ENCODE measurements at regions not wholly inside any gene's neighbourhood (a gene's known extent, or its start where the extent isn't known, plus 50 kb on each side); places are given as distances from the start of the nearest gene placed in this dataset.
"Not testable (repeated sequence)": the region's sequence is repeated elsewhere in the genome, so short reads cannot be mapped to it uniquely, and the experiment has no call there.

DNA sequence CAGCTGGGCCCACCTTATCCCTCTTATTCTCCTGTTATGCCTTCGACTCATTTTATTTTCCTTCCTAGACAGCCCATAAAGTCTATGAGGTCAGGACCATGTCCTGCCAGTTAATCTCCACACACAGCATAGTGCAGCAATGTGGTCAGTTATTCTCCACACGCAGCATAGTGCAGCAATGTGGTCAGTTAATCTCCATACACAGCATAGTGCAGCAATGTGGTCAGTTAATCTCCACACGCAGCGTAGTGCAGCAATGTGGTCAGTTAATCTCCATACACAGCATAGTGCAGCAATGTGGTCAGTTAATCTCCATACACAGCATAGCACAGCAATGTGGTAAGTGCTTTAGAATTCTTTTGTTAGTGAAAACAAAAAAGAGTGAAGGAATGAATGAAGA lies 77.8 kb downstream of the TEX36 start:
- no peak for DNase-seq

DNA sequence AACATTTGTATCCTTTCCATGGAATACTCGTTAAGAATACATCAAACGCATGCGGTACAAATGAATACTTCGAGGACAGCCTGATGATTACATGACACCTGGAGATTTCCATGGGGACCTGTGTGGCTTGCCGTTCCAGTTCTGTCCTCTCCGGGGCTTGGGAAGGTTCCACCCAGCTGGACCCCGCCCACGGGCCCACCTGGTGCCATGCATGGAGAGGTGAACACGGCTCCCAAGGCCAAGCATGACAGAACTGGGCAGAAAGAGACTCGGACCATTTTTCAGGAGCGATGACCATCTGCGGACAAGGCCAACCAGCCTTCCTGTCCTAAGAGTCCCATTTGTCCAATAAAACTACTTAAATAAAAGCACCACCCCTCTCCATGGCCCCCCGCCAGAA lies 80.1 kb downstream of the TEX36 start:
- no peak for DNase-seq

DNA sequence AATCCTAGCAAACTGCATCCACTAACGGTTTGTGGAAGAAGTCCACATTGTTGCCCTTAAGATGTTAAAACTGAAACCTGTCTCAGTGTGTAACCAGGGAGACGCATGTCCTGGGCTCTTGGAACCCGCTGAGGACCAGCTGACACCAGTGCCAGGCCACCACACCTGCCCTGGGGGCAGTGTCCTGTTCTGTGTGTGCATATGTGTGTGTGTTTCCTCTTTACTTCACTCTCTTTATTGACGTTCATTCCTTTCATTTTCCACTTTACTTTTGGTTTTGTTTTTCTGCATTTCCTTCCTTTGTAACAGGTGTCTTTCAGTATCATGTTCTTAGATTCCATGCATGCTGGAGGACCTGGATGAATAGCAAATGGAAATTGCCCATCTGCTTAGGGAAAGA lies 83.8 kb downstream of the TEX36 start:
- no peak for DNase-seq

DNA sequence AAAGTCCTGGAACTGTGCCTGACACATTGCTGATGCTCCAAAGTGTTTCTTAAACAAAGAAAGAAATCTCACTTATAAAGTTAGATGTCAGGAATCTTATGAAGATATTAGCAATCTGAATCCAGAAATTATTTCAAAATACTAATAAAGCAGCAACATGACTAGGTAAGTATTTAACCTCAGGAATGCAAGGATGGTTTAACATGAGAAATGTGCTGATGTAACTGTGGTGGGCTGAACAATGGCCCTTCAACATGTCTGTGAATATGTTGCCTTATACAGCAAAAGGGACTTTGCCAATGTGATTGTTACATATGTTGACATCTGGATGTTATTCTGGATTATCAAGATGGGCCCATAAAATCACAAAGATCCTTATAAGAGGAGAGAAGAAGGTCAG lies 87.1 kb downstream of the TEX36 start:
- DNase-seq, result no peak

- DNase-seq, result no peak
Observed at GRCh38 chr10:125593644-125594043, 89.3 kb downstream of the TEX36 start.

DNA sequence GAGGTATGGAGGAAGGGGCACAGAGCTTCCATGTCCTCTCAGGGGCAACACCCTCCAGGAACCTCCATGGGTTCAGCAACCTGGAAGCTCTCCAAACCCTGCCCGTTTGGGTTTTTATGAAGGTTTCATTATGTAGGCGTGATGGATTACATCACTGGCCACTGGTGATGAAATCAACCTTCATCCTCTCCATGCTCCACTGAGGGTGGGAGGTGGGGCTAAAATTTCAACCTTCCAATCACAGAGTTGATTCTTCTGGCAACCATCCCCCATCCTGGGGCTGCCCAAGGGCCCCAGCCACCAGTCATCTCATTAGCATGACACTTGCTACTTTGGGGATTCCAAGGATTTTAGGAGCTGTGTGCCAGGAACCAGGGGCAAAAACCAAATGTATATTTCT lies 90.1 kb downstream of the TEX36 start:
- no peak for DNase-seq

- no peak for DNase-seq
Observed at GRCh38 chr10:125591886-125592285, 91.1 kb downstream of the TEX36 start.

DNA sequence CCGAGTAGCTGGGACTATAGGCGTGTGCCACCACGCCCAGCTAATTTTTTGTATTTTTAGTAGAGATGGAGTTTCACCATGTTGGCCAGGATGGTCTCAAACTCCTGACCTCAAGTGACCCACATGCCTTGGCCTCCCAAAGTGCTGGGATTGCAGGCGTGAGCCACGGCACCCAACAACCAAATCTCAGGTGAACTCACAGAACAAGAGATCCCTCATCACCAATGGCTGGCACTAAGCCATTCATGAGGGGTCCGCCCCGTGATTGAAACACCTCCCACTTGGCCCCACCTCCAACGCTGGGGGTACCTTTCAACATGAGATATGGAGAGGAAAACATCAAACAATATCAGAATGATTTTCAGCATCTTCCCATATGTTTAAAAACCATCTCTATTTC lies 94.2 kb downstream of the TEX36 start:
- DNase-seq, result not testable (repeated sequence)

DNA sequence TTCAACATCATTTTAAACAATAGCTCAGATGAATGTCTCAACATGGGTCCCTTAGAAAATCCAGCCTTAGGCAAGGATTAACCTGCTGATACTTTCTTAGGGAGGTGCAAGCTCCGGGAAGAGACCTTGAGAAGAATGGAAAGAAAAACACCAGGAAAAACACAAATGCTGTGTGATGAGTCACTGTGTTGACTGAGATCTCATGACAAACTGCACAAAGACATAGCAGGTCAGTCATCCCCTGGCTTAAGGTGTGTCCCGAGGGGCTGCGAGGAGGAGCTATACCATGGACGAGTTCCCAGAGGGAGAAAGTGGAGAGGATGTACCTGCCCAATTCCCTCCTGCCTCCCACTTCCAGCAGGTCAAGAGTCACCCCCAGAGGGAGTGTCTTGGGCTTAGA lies 98.0 kb downstream of the TEX36 start:
- DNase-seq, result no peak

DNA sequence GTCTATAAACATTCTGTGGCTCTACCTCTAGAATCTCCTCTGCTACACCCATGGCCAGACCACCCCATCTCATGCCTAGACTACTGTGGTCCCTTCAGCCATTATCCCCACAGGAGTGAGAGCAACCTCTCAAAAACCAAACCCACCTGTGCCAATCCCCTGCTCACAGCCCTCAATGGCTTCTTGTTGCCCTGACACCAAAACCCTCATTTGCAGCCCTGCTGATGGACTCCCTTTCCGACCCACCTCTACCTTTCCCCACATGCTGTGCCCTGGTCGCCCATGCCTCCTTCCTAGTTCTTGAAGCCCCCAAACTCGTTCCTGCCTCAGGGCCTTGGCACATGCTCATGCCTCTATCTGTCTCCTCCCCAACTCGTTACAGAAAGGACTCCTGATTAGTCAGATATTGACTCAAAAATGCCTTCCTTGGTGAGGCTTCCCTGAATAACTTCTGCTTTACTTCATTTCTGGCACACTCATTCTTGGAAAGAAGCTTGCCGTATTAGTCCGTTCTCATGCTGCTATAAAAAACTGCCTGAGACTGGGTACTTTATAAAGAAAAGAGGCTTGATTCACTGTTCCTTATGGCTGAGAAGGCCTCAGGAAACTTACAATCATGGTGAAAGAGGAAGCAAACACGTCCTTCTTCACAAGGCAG lies 104.2 kb downstream of the TEX36 start:
- DNase-seq, result no peak

- DNase-seq, result no peak
Observed at GRCh38 chr10:125575843-125576242, 107.1 kb downstream of the TEX36 start.

DNA sequence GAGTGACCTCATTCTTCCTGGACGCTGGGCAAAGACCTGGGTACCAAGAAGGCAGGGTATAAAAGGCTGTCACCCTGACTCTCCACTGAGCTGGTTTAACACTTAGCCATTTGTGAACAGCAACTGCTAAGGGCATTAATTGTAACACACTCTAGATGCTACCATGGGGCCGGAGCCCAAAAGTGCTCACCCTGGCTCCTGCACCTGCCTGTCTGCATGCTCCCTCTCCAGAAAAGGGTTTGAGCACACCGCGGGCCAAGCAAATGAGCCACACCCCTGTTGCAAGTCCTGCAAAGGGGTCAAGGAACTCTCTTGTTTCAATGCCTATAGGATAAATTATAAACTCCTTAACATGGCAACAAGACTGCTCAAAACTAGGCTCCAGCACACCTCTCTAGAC lies 114.8 kb downstream of the TEX36 start:
- no peak for DNase-seq

GRCh38 chr10:125567529-125567928 lies 115.4 kb downstream of the TEX36 start:
- no peak for DNase-seq

DNA sequence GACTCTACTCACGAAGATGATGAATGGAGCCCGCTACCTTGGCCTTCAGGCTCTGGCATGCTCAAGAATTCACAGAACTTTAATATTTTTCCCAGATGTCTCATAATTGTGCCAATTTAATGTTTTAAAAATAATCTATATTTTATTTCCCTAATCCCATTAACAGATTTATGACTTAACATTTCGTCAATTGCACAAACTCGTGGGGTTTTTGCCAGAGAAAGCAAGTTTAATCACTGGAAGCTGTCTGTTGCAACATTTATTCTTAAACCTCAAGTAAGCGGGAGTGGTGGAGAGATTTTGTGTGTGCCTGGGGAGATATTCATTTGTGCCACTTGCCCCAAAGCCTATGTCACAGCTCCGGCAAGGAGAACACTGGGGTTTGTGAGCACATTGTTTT lies 117.9 kb downstream of the TEX36 start:
- DNase-seq, result no peak

- DNase-seq, result no peak
Observed at GRCh38 chr10:125564570-125564969, 118.4 kb downstream of the TEX36 start.

DNA sequence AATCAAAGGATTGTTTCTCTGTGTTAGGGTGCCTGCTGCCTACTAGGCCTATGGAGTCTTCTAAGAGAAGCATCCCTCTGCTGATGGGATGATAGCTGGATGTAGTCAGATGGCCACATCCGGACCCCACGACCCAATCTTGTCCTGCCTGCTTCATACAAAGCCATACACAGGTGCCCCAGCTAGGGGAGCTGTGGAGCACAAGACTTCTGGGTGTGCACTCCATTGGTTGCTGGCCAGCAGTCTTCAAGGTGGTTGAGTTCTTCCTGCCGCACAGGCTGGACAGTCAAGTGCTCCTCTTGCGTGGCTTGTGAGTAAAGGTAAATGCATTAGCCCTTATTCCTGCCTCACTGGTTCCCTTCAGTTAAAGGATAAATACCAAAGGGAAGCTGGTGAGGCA lies 120.2 kb downstream of the TEX36 start:
- no peak for DNase-seq

DNA sequence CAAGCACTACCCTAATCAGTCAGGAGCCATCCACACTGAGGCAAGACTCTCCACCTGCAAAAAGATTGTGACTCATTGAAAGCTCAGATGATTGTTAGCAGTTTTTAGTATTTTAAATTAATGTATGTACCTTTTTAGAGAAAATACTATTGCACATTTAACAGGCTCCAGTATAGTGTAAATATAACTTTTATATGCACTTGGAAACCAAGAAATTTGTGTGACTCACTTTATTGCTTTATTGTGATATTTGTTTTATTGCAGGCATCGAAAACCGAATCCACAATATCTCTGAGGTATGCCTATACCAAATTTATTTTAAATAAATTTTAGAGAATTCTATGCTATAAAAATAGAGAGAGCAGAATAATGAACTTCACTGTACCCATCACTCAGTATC lies 122.0 kb downstream of the TEX36 start:
- no peak for DNase-seq

- no peak for DNase-seq
Observed at GRCh38 chr10:125559210-125559609, 123.8 kb downstream of the TEX36 start.

GRCh38 chr10:125557801-125558505 lies 125.0 kb downstream of the TEX36 start:
- DNase-seq, result no peak

DNA sequence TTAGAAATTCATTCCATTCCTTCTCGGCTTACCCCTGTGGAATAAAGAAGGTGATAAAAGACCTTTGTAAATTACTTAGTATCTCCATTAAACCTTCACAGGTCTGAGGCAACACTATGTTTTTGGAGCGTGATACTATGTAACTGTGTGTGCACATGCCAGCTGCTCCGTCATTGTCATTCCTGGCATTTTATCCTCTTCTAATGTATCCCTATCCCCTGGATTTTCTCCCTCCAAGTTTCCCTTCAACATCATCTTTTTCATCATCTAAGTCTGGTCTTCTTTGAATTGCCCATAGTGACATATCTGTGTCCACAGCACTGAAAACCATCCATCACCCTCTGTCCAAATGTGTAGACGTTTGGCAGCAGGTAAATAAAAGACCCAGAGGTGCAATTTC lies 125.7 kb downstream of the TEX36 start:
- no peak for DNase-seq

DNA sequence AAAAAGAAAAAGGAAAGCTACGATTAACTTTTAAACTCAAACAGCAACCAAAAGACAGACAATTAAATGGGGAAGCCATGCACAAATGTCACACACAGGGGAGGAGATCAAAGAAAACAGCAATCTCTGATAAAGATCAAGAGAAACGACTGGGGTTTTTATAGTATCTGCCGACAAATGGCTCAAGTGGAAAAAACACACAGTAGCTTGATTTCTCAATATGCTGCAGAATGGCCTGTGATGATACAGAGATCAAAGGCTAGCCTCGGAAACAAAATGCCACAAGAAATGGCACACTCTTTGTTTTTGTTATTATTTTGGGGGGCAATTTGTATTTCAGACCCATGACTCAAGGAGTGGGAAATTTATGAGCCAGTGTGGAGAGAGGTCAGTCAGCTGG lies 126.1 kb downstream of the TEX36 start:
- no peak for DNase-seq

DNA sequence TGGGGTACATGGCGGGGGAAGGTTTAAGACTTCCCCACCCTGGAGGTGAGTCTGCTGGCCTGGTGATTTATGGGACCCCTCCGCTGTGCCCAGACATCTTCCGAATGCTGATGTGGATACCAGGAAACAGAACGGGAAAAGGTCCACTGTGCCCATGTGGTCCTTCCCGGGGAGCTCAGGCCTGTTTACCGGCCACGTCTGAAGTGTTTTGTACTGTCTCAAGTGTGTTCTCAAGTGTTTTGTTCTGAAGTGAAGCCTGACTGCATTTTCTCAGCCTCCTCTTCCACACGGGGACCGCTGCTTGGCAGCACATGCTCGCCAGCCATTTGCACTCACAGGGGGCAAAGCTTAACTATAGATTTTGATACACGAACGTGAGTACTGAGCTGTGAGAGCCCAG lies 127.2 kb downstream of the TEX36 start:
- no peak for DNase-seq

GRCh38 chr10:125555267-125555666 lies 127.7 kb downstream of the TEX36 start:
- no peak for DNase-seq

DNA sequence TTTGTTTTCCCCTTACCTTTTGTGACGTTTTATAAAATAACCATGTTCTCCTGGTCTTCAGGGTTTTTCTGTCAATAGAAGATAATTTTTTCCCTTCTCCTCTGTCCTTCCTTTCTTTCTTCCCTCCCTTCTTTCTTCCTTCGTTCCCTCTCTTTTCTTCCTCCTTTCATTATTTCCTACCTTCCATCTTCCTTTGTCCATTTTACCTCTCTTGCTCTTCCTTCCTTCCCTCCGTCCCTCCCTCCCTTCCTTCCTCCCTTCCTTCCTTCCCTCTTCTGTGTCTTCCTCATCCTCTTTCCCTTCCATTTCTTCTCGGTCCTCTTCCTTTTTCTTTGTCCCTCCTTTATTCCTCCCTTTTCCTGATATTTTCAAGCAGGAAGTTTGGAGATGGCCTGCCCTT lies 128.2 kb downstream of the TEX36 start:
- DNase-seq, result no peak
